ENCODE measurements at regions not wholly inside any gene's neighbourhood (a gene's known extent, or its start where the extent isn't known, plus 50 kb on each side); places are given as distances from the start of the nearest gene placed in this dataset.
"Not testable (repeated sequence)": the region's sequence is repeated elsewhere in the genome, so short reads cannot be mapped to it uniquely, and the experiment has no call there.

DNA sequence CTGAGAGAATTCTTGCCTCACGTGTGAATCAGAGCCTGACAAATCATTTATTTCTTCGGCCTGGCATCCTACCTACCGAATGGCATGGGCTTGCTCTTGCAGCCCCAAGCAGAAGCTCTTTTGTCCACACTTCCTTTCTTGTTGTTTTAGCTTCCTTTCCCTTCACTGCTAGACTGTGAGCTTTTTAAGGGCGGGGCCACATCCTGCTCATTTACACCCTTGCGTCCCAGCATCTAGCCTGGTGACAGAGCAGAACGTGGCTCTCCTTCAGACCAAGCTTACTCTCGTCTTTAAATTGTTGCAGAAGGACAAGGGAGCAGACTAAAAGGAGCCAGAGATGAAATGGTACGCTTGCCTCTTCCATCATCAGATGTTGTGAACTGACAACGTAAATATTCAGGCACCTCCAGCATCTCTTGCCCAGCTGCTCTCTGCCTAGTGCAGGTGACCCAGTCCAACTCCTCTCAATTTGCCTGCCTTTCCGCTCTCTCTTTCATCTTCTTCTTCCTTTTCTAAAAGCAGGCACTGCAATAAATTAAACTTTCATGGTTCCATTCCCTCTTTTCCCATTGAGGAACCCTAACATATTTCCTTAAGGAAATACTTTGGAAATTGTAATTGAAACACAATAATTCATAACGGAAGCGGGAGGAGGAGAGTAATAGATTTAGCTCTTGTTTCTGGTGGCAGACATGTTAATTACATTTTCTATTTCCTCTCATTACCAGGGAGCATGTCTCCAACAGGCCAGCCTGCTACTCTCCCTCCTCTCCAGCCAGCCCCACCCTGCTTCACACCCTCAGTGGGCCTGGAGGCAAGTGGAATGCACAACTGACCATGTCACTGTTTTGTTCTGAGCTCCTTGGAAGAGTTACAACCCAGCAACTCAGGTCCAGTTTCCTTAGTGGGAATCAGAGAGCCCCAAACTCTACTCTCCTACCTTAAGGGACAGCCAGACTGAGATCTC, 228.1 kb upstream of the TRIB2 start:
- POLR2A ChIA-PET = interaction anchor here (0.8 to 1.3 kb wide), 5 partner anchors 9 to 209 kb away, joined by 3 to 4 read pairs (median 3); no protein-coding TSS in a partner anchor
- H3K4me3 Mint-ChIP-seq = no peak overlapping the region
- DNase-seq (peak; percentile 67), ATAC-seq (peak; percentile 88)
- peak overlapping the region; percentile 48 for H3K27ac Mint-ChIP-seq
- H3K27me3 Mint-ChIP-seq = no peaks in the 10 kb centered on the region
- peaks cover 1% of the 10 kb centered on the region for H3K9me3 Mint-ChIP-seq
- CTCF ChIA-PET = interaction anchor here (0.8 to 1.0 kb wide), 3 partner anchors 11 to 229 kb away, joined by 3 read pairs; no protein-coding TSS in a partner anchor
- intact Hi-C loops (cut with micrococcal nuclease) = no loop called here
- no peaks in the 10 kb centered on the region for H3K36me3 Mint-ChIP-seq (ENCODE audit: low read depth)
- no peak for TF ChIP-seq CTCF (IDR thresholded peaks at IDR 0.05)
- peaks cover 58% of the 10 kb centered on the region for H3K4me1 Mint-ChIP-seq (ENCODE audit: low read depth)

- no peaks in the 10 kb centered on the region for H3K27me3 Mint-ChIP-seq
- intact Hi-C loops (cut with micrococcal nuclease) = no loop called here
- no peaks in the 10 kb centered on the region for H3K9me3 Mint-ChIP-seq
- CTCF ChIA-PET = interaction anchor here (1.2 kb wide), 1 partner anchor 27 kb away, joined by 3 read pairs; no protein-coding TSS in a partner anchor
- H3K27ac Mint-ChIP-seq = no peak overlapping the region
- no peak for TF ChIP-seq CTCF (IDR thresholded peaks at IDR 0.05)
- ATAC-seq (no peak), DNase-seq (no peak)
- no peaks in the 10 kb centered on the region for H3K36me3 Mint-ChIP-seq (ENCODE audit: low read depth)
- H3K4me3 Mint-ChIP-seq = no peak overlapping the region
- H3K4me1 Mint-ChIP-seq (ENCODE audit: low read depth) = peaks cover 50% of the 10 kb centered on the region
- POLR2A ChIA-PET = no interaction called here
Measured at GRCh38 chr2:12490641-12491040, 226.1 kb upstream of the TRIB2 start.

DNA sequence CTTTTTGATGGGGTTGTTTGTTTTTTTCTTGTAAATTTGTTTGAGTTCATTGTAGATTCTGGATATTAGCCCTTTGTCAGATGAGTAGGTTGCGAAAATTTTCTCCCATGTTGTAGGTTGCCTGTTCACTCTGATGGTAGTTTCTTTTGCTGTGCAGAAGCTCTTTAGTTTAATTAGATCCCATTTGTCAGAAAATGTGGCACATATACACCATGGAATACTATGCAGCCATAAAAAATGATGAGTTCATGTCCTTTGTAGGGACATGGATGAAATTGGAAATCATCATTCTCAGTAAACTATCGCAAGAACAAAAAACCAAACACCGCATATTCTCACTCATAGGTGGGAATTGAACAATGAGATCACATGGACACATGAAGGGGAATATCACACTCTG, 224.4 kb upstream of the TRIB2 start:
- H3K36me3 Mint-ChIP-seq (ENCODE audit: low read depth); ATAC-seq; CTCF ChIA-PET; POLR2A ChIA-PET; H3K4me3 Mint-ChIP-seq; DNase-seq; H3K27me3 Mint-ChIP-seq; H3K27ac Mint-ChIP-seq; intact Hi-C loops (cut with micrococcal nuclease); H3K9me3 Mint-ChIP-seq: not testable (repeated sequence)
- peaks cover 48% of the 10 kb centered on the region for H3K4me1 Mint-ChIP-seq (ENCODE audit: low read depth)

DNA sequence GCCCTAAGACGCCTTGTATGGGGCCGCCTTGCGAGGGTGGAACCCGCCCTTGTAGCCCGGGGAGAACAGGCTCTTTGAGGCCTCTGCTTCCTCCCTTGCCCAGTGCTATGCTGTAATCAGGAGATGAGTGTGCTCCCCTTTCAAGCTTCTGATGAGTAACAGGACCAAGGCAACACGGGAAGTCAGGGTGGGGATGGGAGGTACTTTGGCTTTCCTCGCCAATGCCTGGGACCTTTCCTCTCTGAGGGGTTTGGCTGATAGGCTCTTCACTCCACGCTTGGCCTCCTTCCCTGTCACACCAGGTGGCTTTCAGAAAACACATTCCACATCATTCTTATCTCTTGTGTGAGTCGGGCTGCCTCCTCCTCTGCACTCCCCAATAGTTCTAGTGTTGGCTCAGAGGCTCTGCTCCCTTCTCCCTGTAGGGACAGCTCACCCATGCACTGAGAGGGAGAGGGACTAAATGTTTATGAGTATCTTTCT, 223.7 kb upstream of the TRIB2 start:
- Mint-ChIP-seq H3K9me3 (peaks cover 6% of the 10 kb centered on the region), H3K27me3 (no peaks in the 10 kb centered on the region), H3K36me3 (ENCODE audit: low read depth) (no peaks in the 10 kb centered on the region), H3K4me3 (no peak overlapping the region), H3K27ac (peak overlapping the region; percentile 38), H3K4me1 (ENCODE audit: low read depth) (peaks cover 48% of the 10 kb centered on the region)
- intact Hi-C loops (cut with micrococcal nuclease) = no loop called here
- ChIA-PET CTCF (no interaction called here), POLR2A (no interaction called here)
- TF ChIP-seq CTCF (IDR thresholded peaks at IDR 0.05) = no peak
- peak; percentile 32 for DNase-seq
- peak; percentile 53 for ATAC-seq

- Mint-ChIP-seq H3K4me1 (ENCODE audit: low read depth) (peaks cover 55% of the 10 kb centered on the region), H3K36me3 (ENCODE audit: low read depth) (peaks cover 2% of the 10 kb centered on the region), H3K9me3 (peaks cover 8% of the 10 kb centered on the region), H3K27ac (no peak overlapping the region), H3K4me3 (no peak overlapping the region), H3K27me3 (no peaks in the 10 kb centered on the region)
- no peak for TF ChIP-seq CTCF (IDR thresholded peaks at IDR 0.05)
- ChIA-PET CTCF (no interaction called here), POLR2A (no interaction called here)
- intact Hi-C loops (cut with micrococcal nuclease) = no loop called here
- ATAC-seq = peak; percentile 50
- no peak for DNase-seq
Measured at GRCh38 chr2:12495247-12495868, 221.4 kb upstream of the TRIB2 start.

Data from activated CD8-positive, alpha-beta T cell treated with anti-CD3 and anti-CD28 coated beads for 36 hours (primary cell).